Fibroblast of skin of left quadriceps (primary cell): ENCODE measurements at regions not wholly inside any gene's neighbourhood (a gene's known extent, or its start where the extent isn't known, plus 50 kb on each side); places are given as distances from the start of the nearest gene placed in this dataset.

Experiments used
- DNase-seq, 2 experiments: peaks; one replicate each; pipeline ENCODE4 v3.0.0-alpha.2; 2013; ENCODE audit warnings: low read depth in 2 of 2

DNA sequence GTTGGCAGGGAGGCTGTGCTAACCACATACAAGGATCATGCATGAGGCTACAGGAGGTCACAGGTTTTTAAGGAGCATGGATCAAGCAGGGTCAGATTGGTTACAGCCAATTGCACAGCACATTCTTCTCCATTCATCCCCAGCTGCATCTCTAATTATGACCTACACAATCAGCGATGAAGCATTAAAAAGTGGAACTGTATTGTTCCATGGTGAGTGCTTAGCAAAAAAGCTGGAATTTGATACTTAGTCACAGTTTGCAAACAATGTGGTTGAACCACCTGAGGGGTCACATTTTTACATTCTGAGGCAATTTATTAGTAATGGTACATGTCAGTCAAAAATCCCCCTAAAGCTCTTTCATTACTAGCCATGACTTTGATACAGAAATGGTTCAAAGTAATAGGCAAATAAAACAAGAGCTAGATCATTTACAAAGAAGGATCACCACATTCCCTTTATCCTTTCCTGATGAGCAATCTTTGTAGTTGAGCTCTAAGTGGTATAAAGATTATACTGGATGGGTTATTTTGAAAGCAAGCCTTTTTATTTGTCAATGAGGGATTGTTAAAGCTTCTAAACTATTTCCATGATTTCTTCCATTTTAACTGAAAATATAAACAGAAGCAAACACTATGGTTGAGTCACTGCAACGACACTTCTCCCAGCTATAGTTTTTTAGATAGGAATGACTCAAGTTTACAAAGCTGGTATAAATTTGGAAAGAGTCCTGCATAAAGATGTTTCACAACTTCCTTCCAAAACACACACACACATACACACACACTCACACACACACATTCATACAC lies 217.8 kb upstream of the SEMA3A start:
- DNase-seq = peak; percentile 91 to 92

DNA sequence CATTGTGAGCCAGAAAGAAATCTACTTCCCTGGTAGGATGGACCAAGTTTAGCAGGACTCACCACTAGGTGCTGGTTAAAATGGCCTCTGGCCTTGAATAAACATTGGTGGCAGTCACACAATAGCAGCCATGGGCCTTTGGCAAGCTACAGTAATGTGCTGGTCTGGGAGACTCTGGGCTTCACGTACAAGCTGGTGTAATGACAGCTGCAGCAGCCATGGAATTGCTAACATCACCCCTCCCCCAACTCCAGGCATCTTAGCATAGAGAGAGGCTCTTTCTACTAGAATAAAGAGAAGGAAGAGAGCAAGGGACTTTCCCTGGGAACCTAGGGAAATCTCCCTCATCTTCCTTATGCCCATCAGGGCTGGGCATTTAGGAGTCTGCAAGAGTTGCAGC lies 205.1 kb upstream of the SEMA3A start:
- no peak for DNase-seq

DNA sequence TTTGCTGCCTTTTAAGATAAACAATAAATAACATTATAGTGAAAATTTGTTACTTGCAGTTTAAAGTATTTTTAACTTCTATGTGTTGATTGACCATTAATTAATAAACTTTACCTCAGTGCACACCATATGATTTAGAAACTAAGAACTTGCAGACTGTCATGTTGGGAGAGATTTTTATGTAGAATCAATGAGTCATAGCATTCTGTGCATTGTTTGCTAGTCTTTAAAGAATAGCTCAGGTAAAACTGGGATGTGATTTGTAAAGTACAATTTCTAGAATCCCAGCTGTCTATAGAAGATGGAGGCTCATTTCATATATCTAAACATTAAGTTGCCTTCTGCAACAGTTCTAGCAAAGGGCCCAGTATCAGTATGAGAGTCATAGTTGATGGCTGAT lies 199.6 kb upstream of the SEMA3A start:
- DNase-seq = no peak

DNA sequence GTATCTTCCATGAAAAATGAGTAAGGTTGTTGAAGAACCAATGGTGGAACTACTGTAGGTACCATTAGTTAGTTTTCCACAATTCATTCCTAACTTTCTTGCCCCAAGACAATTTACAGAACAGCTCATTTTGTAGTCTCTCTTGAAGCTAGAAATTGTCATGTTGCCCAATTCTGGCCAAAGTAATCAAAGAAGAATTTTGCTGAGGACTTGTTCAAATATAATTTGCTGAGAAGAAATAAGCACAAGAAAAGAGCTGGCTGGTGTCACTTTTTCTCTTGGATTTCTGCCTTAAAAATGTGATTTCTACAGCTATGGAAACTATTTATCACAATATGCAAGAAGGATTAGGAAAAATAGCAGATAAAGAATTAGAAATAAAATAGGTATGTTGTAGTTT lies 199.2 kb upstream of the SEMA3A start:
- DNase-seq = peak in 1 of 2 experiments; percentile 8

DNA sequence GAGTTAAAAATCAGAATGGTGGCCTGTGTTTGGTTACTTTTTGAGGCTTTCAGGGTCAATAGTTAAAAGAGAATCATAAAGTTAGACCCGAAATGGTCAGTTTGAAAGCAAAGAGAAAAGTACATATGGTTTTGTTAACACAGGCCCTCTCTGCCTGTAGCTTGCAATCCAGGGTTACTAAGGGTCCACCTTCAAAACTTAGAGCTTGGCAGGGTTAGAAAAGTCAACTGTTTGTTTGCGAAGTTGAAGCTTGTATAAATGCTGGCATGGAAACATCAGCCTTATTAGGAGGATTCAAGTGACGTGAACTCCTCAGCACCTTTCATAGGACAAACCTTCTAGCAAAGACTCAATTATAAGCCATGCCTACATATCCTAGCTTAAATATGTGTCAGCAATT lies 196.3 kb upstream of the SEMA3A start:
- DNase-seq = no peak

DNA sequence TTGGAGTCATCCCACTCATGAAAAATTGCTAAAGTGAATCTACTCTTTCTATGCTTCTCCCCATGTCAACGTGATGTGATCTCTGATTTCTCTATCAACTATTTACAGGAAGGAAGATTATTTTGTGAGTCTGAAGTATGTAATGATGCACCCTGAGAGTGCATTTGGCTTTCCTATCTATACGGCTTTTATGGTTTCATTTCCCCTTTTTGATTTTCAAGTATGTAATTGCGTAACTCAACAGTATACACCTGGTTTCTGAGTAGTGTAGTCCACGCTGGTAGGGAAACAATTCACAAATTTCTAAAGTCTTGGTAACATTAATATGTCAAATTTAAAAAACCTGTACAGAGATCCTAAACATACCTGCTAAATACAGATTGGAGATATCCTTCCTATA lies 194.7 kb upstream of the SEMA3A start:
- DNase-seq = no peak

DNA sequence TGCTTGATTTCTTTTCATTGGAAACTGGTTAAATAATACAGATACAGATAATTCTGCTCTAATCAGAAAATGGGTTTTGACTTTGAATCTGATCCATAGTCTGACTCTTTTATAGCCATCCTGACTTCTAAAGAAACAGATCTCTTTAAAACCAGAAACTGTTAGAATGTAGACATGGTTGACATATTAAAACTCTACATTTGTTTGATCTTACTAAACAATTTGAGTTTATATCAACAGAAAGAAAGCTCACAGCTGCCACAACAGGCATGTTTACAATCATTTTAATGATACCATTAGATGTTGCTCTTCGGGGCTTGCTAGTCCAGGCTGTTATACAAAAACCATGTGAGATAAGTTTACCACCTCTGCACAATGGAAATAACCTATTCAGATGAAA lies 193.0 kb upstream of the SEMA3A start:
- DNase-seq = no peak

DNA sequence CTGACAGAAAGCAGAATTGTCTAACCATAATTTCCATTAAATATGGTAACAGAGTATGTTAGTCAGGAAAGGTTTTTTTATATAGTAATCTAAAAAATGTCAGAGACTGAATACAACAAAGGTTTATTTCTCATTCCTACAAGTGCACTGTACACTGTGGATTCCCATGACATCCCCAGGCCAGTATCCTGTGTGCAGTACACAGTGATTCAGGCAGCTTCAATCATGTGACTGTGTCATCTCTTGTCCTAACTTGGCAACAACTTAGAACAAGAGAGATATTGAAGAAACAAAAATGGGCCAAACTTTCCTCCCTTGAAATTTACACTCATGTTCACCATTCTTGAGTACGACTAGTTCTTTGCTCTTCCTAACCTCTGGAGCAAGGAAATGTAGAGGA lies 189.8 kb upstream of the SEMA3A start:
- no peak for DNase-seq

DNA sequence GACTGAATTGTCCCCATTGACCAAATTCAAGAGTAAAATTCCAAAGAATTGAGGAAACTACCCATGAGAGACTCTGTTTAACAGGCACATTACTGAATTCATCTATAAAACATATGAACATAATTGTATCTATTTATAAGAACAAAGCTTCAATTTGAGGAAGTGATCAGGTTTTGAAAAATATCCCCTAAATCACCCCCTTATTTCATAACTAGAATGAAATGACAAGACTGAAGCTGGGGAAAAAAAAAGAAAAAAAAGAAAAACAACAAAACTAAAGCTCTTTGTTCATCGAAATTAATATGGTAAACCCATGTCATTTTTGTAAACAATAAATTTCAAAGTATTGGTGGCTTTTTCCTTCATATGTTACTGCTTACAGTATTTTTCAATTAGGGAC lies 184.9 kb upstream of the SEMA3A start:
- DNase-seq = no peak

DNA sequence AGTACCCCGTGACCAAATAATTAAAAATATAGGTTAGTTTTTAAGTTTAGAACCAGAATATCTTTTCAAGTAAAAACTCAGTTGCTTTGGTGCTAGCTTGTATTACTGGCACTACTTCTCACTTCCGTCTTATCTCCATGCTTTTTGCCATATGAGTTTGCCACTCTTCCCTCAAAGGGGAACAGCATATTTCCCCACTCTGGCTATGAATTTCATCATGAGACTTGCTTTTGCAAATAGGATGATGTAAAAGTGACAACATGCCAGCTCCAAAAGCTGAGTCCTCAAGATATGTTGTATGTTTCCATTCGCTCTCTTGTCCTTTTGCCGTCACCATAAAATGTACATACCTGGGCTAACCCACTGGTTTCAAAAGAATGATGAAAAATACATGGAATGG lies 178.1 kb upstream of the SEMA3A start:
- no peak for DNase-seq

DNA sequence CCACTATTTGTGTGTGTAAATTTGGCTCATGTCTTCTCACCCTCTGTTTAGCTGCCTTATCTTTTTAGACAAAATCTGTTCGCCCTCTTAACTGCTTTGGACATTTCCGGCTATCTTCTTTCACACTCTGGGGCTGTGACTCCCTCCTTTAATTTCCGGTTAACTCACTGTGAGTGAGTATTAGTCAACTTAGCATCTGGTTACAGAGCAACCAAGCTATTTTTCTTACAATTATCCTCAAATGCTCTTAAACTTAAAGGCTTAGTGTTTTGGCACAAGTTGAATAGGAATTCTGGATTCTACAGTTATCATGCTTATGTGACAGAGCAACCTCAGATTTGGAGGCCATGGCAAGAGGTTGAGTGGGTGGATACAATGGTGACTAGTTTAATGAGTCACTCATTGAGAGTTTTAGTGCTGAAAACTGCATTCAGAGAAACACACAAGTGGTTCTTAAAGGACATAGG lies 177.6 kb upstream of the SEMA3A start:
- peak; percentile 85 to 86 for DNase-seq

DNA sequence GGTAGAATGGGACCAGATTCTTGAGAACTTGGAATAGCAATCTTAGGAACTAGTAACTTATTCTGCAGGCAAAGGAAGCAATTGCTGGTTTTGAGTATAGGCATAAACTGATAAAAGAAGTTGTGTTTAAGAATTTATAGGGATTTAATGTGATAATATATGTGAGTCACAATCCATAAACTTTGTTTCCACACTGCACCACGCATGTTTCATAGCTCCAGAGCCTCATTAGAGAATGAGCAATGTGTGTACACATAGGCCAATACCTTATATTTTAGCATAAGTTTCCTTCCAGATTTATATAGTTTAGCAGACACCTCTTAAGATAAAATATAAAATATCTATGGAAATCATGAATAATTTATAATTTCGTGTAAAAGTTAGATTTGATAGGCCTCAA lies 175.5 kb upstream of the SEMA3A start:
- DNase-seq = no peak

DNA sequence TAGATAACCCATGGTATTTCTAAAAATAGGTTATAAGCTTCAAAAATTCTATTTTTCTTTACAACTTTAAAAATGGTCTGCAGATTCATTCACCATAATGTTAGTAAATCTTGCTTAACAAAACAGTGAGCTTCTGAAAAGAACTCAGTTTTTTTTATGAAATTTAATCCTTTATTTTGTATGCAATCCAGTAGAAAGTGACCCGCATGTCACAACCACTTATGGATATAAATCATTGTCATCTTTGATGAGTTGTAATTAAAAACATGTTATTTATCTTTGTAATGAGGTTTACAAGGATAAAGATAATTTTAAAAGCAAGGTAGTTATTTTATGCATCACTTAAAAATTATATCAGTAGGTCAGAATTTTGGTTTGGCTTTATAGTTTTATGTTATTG lies 173.5 kb upstream of the SEMA3A start:
- no peak for DNase-seq

DNA sequence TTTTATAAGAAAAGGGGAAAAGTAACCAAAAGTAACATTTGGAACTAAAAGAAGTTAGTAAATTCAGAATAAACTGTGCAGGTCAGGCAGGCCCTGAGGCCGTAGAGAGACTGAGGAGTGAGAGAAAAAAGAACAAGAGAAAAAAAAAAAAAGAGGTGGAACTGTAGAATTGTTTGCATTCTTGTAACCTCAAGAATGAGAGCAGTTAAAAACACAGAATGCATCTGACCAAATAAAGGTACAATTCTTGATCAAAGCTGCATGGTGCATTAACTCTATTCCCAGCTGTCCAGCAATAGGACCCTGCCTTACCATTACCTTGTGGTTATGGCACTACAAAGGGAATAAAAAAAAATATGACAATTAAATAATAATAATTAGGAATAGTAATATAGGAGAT lies 170.1 kb upstream of the SEMA3A start:
- DNase-seq = peak in 1 of 2 experiments; percentile 28

DNA sequence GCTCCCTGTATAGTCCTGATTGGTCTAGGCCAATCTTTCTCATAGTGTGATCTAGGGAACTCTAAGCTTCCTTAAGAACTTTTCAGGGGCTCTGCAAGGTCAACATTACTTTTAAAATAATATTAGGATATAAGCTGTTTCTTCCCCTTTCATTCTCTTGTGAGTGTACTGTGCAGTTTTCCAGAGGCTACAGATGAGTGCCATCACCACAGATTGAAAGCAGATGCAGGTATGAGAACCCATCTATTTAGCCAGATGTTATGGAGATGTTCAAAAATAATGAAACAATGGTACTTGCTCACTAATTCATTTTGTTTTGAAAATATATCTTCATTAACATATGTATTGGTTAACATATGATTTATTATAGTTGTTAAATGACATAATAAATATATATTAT lies 169.2 kb upstream of the SEMA3A start:
- no peak for DNase-seq

DNA sequence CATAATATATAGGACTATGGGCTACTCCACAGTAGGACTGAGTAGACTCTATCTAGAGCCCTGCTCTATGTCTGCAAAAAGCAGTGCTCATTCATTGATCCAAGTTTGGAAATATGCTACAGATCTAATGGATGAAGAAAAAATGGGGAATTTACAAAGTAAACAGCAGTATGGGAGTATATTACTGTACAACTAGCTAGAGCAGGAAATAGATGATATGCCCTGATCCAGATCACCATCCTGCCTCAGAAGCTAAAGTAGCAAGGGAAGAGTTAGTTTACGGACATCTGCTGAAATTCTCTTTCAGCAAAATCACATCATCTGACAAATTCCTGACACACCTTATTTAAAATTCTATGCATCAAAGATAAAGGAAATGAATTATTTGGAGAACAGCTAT lies 168.2 kb upstream of the SEMA3A start:
- DNase-seq = no peak

DNA sequence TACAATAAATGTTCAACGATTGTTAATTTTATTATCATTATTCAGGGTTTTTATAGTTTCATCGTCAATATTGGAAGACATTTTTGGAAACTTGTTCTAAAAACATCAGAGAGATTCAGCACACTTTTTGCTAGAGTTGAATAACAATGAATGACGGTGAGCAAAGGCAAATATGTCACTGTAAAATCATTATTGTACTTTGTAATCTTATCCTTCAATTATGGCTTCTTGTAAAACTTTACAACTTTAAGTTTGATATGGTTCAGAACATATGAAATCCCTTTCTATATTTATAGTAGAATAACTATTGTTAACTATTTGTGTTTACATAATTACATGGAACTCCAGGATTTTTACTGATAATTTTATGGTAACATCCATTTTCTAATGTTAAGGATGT lies 167.8 kb upstream of the SEMA3A start:
- no peak for DNase-seq

DNA sequence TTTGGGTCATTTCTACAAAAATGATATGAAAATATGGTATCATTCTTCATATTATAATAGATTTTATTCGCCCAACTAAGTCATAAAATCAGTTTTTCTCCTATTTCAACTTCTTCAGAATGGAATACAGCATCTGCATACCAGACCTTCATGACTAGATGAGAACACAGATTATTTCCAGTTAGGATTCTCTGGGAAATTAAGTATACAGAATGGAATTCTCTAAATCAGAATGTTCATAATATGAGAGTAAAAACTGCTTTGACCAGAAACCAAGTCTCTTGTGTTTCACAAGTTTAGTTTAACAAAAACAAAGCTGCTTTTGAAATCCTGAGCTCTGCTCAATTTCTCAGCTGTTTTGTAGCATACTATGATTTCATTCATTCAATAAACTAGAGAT lies 160.3 kb upstream of the SEMA3A start:
- DNase-seq = no peak

DNA sequence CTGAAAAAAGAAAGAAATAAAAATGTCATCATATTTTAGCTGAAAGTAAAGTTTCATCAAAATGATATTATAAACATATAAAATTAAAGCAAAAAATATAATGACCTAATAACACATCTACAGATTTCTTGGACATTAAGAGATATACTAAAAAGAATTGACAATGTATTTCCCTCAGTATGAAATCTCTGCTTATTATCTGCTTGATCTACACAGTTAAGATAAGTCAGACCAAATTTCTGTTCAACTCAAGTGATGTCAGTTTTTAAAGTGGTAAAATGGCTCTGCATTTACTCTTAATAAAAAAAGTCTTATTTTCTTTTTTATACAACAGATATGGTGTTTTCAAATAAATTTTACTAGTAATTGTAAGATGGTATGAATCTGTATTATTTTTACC lies 159.4 kb upstream of the SEMA3A start:
- DNase-seq = no peak

DNA sequence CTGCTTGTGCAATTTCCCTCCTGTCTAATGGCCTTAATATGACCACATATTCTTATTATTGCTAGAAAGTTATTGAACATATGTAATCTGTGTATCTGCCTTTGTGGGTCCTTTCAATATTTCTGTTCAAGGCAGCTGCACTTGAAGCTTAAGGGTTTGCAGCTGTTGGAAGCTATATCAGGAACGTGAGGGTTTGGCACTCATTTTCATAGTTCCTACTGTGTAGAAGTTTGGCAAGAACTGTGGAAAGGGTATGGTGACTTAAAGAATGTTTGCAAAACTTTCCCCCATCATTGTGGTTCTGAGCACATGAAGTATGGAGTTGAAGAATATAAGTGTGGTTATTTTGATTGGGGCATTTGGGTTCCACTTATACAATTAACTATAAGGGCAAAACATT lies 144.7 kb upstream of the SEMA3A start:
- DNase-seq = peak in 1 of 2 experiments; percentile 37

DNA sequence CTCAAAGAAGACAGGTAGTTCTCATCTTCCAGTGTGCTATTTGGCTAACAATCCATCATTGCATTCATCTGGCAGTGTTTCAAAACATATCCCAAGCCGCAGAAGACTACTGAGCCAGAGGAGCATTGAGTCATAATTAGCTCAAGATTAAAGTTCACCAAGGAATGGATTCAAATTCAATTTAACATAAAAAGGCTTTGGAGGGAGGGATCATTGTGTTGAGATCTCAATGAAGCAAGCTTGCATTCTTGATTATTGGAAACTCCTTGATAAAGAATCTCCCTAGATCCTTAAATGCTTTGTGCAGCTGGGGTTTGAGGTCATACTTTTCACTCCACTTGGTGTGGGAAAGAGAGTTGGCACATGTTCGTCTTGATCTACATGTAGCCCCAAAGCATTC lies 142.8 kb upstream of the SEMA3A start:
- peak in 1 of 2 experiments; percentile 38 for DNase-seq

DNA sequence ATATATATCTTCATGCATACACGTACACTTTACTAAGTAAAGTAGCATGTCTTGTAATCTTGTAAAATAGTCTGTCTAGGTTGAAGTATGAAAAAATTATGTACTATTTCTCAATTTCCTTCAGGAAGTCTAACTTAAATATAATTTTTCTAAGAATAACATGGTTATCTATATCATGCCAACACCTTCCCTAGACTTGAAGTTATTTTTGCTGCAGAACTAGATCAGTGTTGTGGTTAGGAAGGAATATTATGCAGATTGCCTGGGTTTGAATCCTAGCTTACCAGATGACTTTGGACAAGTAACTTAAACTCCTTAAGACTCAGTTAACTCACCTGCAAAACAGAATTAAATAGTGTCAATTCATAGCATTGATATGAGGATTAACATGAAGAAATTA lies 142.2 kb upstream of the SEMA3A start:
- no peak for DNase-seq

DNA sequence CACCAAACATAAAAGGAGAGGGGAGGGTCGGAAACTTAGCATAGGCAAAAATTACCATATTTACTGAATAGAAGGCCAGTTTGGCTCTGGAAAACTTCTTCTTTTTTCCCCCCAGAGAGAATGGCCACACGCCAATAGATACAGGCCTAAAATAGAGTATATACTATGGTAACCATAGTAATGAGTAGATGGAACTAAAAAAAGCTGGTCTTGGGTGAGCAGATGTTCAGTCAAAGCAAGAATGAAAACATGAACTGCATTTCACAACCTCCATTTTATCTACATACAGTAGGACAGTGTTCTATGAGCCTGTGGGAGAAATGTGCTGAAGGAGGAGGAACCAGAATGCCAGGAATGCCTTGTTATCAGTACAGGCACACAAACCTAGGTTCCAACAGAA lies 141.7 kb upstream of the SEMA3A start:
- DNase-seq = no peak

DNA sequence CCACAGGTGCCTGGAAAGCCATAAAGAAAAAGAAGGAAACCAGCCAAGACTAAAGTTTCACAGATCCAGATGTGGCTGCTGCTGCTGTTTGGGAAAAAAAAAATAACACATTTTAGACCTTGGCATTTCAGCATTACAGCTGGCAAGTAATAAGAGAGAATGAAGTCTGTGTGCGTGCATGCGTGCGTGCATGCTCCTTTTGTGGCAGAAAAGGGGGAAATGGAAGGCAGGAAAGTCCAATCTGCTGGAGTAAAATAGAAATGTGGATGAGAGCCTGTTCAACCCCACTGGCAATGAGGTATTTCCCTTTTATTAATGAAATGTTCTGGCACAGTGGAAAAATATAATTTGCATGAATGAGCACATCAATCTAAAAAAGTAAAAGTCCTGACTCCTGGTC lies 137.0 kb upstream of the SEMA3A start:
- no peak for DNase-seq
